Kidney (tissue), 13 donors: ENCODE measurements at regions not wholly inside any gene's neighbourhood (a gene's known extent, or its start where the extent isn't known, plus 50 kb on each side); places are given as distances from the start of the nearest gene placed in this dataset.

Experiments used
- DNase-seq, 5 donors: peaks; one replicate each; pipeline ENCODE4 v3.0.0-alpha.2; 2013 to 2020
- FAIRE-seq: peaks from 2 replicates; lab custom pipeline; 2012; peaks lifted over from hg19 to GRCh38; lab: Jason Lieb, UNC
- H3K27ac ChIP-seq, 2 donors: one replicate each; pipeline ENCODE4 v1.7.0; 2013; ENCODE audit warnings: low read depth in 2 of 2, low read length in 2 of 2, inconsistent platforms in 1 of 2
- H3K27me3 ChIP-seq: one replicate; pipeline ENCODE4 v1.7.1; 2013; ENCODE audit warnings: low read length, inconsistent platforms; ENCODE audit not compliant: control insufficient read depth, insufficient read depth
- H3K36me3 ChIP-seq, 3 donors: one replicate each; pipeline versions ENCODE4 v1.7.0 to v1.7.1; 2013; ENCODE audit warnings: low read length in 3 of 3, control low read depth in 1 of 3, inconsistent platforms in 1 of 3; ENCODE audit not compliant: insufficient read depth in 3 of 3, control insufficient read depth in 2 of 3
- H3K4me1 ChIP-seq, 3 donors: one replicate each; pipeline versions ENCODE4 v1.7.0 to v1.7.1; 2013; ENCODE audit warnings: low read length in 3 of 3, inconsistent platforms in 1 of 3, low read depth in 1 of 3; ENCODE audit not compliant: control insufficient read depth in 2 of 3, insufficient read depth in 2 of 3
- H3K4me3 ChIP-seq, 3 donors: one replicate each; pipeline versions ENCODE4 v1.7.0 to v1.8.1; 2013; ENCODE audit warnings: low read length in 3 of 3, control low read depth in 1 of 3, inconsistent platforms in 1 of 3
- H3K9ac ChIP-seq, 3 donors: one replicate each; pipeline versions ENCODE4 v1.7.0 to v1.7.1; 2013; ENCODE audit warnings: low read length in 3 of 3, control low read depth in 1 of 3, inconsistent platforms in 1 of 3
- H3K9me3 ChIP-seq, 3 donors: one replicate each; pipeline versions ENCODE4 v1.7.0 to v1.7.1; 2013; ENCODE audit warnings: low read length in 3 of 3, control low read depth in 1 of 3, inconsistent platforms in 1 of 3; ENCODE audit not compliant: control insufficient read depth in 2 of 3, insufficient read depth in 1 of 3
- intact Hi-C: fragments of 100-400 bp; cut with DNase I; formaldehyde crosslinking; loops from one replicate; pipeline ENCODE4 v1.11.1; 2022
- TF ChIP-seq, protein P1 (sequence below): IDR thresholded peaks from 3 replicates; pipeline ENCODE4 v1.5.1; 2012; ENCODE audit warnings: mild to moderate bottlenecking, moderate library complexity, borderline replicate concordance; ENCODE audit not compliant: insufficient read depth; ENCODE audit errors: extremely low read depth
- donor health status: control.
- donor health status: control.
- donor health status: control.
- donor health status: control.
- donor health status: control.
- donor health status: DM: yes; HTN: yes; CAD: no.
- donor health status: Normal renal cell carcinoma (clear cell type).

DNA sequence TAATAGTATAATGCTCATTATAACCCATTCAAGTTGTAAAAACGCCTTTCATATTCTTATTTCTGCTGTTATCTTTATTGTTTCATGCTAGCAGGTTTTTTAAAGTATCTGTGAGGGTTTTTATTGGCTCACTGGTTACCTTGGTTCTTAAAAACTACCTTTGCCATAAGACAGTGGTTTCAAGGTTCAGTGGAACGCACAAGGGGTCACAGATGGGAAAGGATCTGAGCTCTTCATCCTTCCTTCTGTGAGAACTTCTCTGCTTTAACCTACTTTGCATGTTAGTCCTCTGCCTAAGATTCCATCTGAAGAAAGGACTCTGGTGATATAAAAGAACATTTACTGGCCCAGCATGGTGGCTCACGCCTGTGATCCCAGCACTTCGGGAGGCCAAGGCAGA, 492.6 kb downstream of the CD83 start:
- DNase-seq (no peak), FAIRE-seq (no peak)
- Histone ChIP-seq H3K36me3 (no peaks in the 10 kb centered on the region), H3K27me3 (no peaks in the 10 kb centered on the region), H3K27ac (no peak overlapping the region), H3K9me3 (no peaks in the 10 kb centered on the region), H3K9ac (no peak overlapping the region), H3K4me3 (no peak overlapping the region), H3K4me1 (no peaks in the 10 kb centered on the region)
- TF ChIP-seq, protein P1, sequence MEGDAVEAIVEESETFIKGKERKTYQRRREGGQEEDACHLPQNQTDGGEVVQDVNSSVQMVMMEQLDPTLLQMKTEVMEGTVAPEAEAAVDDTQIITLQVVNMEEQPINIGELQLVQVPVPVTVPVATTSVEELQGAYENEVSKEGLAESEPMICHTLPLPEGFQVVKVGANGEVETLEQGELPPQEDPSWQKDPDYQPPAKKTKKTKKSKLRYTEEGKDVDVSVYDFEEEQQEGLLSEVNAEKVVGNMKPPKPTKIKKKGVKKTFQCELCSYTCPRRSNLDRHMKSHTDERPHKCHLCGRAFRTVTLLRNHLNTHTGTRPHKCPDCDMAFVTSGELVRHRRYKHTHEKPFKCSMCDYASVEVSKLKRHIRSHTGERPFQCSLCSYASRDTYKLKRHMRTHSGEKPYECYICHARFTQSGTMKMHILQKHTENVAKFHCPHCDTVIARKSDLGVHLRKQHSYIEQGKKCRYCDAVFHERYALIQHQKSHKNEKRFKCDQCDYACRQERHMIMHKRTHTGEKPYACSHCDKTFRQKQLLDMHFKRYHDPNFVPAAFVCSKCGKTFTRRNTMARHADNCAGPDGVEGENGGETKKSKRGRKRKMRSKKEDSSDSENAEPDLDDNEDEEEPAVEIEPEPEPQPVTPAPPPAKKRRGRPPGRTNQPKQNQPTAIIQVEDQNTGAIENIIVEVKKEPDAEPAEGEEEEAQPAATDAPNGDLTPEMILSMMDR = no peak
- intact Hi-C loops = no loop called here

- no peaks in the 10 kb centered on the region for H3K4me1 ChIP-seq
- intact Hi-C loops = no loop called here
- H3K4me3 ChIP-seq = no peak overlapping the region
- TF ChIP-seq, protein P1 = no peak
- H3K27ac ChIP-seq = no peak overlapping the region
- no peak for DNase-seq
- no peaks in the 10 kb centered on the region for H3K9me3 ChIP-seq
- no peak for FAIRE-seq
- H3K36me3 ChIP-seq = no peaks in the 10 kb centered on the region
- H3K27me3 ChIP-seq = no peaks in the 10 kb centered on the region
- no peak overlapping the region for H3K9ac ChIP-seq
Observed at GRCh38 chr6:14612016-14612980, 494.7 kb downstream of the CD83 start.

GRCh38 chr6:14614631-14615030, 497.1 kb downstream of the CD83 start:
- DNase-seq (no peak), FAIRE-seq (no peak)
- H3K27ac ChIP-seq = no peak overlapping the region
- H3K36me3 ChIP-seq = no peaks in the 10 kb centered on the region
- H3K9ac ChIP-seq = no peak overlapping the region
- intact Hi-C loops = no loop called here
- H3K27me3 ChIP-seq = no peaks in the 10 kb centered on the region
- no peaks in the 10 kb centered on the region for H3K4me1 ChIP-seq
- no peak overlapping the region for H3K4me3 ChIP-seq
- TF ChIP-seq, protein P1 = no peak
- no peaks in the 10 kb centered on the region for H3K9me3 ChIP-seq
